ENCODE measurements at regions not wholly inside any gene's neighbourhood (a gene's known extent, or its start where the extent isn't known, plus 50 kb on each side); places are given as distances from the start of the nearest gene placed in this dataset.
"Not testable (repeated sequence)": the region's sequence is repeated elsewhere in the genome, so short reads cannot be mapped to it uniquely, and the experiment has no call there.

DNA sequence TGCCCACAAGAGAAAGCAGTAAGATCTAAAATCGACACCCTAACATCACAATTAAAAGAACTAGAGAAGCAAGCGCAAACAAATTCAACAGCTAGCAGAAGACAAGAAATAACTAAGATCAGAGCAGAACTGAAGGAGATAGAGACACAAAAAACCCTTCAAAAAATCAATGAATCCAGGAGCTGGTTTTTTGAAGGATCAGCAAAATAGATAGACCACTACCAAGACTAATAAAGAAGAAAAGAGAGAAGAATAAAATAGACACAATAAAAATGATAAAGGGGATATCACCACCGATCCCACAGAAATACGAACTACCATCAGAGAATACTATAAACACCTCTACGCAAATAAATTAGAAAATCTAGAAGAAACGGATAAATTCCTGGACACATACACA is 110.0 kb upstream of the PPP1R9A start:
- FAIRE-seq = not testable (repeated sequence)

GRCh38 chr7:94803821-94804220 is 103.6 kb upstream of the PPP1R9A start:
- intact Hi-C loops (cut with micrococcal nuclease; ENCODE audit: unreplicated experiment) = no loop called here

More for the DNA sequence above, 110.0 kb upstream of the PPP1R9A start:
- ATAC-seq; H3K4me2 ChIP-seq (ENCODE audit: low read depth, low read length); POLR2A ChIA-PET; H3K9me3 ChIP-seq (ENCODE audit: low read length); H3K27ac ChIP-seq (ENCODE audit: extremely low read length, insufficient read depth, low read length); H3K4me3 ChIP-seq (replicated peaks in 1 of 3; ENCODE audit: insufficient read depth in 1 of 3, low read depth in 2 of 3, low read length in 3 of 3); H3K4me1 ChIP-seq (ENCODE audit: insufficient read depth, low read length); H4K20me1 ChIP-seq (ENCODE audit: insufficient read depth, low read length); H3K9ac ChIP-seq (ENCODE audit: insufficient read depth, low read depth, low read length); in situ Hi-C loops (cut with HindIII; ENCODE audit: extremely low pct_ligation_motif_present, low pct_unique_long_range_greater_than_20kb); H3K27me3 ChIP-seq (ENCODE audit: control insufficient read depth in 1 of 2, insufficient read depth in 2 of 2, low read length in 2 of 2); DNase-seq (ENCODE audit: low spot score); BruUV-seq (replicated peaks); CTCF ChIA-PET (ENCODE audit: low intra/inter-chr PET ratio, low total read pairs); intact Hi-C loops (cut with micrococcal nuclease; ENCODE audit: unreplicated experiment); H3K36me3 ChIP-seq (replicated peaks in 1 of 2; ENCODE audit: control insufficient read depth in 1 of 2, insufficient read depth in 2 of 2, low read length in 2 of 2); H2AFZ ChIP-seq (ENCODE audit: low read length); H3K79me2 ChIP-seq (ENCODE audit: insufficient read depth, low read length): not testable (repeated sequence)
- 44% methylated on average over 6 of the region's 6 CpGs for WGBS (ENCODE audit: low lambda C conversion rate)

GRCh38 chr7:94808673-94809072 is 98.7 kb upstream of the PPP1R9A start:
- CTCF ChIA-PET (ENCODE audit: low intra/inter-chr PET ratio, low total read pairs); ATAC-seq; H3K4me3 ChIP-seq (replicated peaks in 1 of 3; ENCODE audit: insufficient read depth in 1 of 3, low read depth in 2 of 3, low read length in 3 of 3); H3K4me2 ChIP-seq (ENCODE audit: low read depth, low read length); H3K9ac ChIP-seq (ENCODE audit: insufficient read depth, low read depth, low read length); FAIRE-seq; BruUV-seq (replicated peaks); H3K36me3 ChIP-seq (replicated peaks in 1 of 2; ENCODE audit: control insufficient read depth in 1 of 2, insufficient read depth in 2 of 2, low read length in 2 of 2); H3K27me3 ChIP-seq (ENCODE audit: control insufficient read depth in 1 of 2, insufficient read depth in 2 of 2, low read length in 2 of 2); H3K79me2 ChIP-seq (ENCODE audit: insufficient read depth, low read length); DNase-seq (ENCODE audit: low spot score); POLR2A ChIA-PET; H3K27ac ChIP-seq (ENCODE audit: extremely low read length, insufficient read depth, low read length); H4K20me1 ChIP-seq (ENCODE audit: insufficient read depth, low read length); H2AFZ ChIP-seq (ENCODE audit: low read length); H3K9me3 ChIP-seq (ENCODE audit: low read length); in situ Hi-C loops (cut with HindIII; ENCODE audit: extremely low pct_ligation_motif_present, low pct_unique_long_range_greater_than_20kb); intact Hi-C loops (cut with micrococcal nuclease; ENCODE audit: unreplicated experiment); H3K4me1 ChIP-seq (ENCODE audit: insufficient read depth, low read length): not testable (repeated sequence)
- WGBS (ENCODE audit: low lambda C conversion rate) = 0% methylated on average over 1 of the region's 1 CpG

More at GRCh38 chr7:94803821-94804220, 103.6 kb upstream of the PPP1R9A start:
- CTCF ChIA-PET (ENCODE audit: low intra/inter-chr PET ratio, low total read pairs) = no interaction called here
- Histone ChIP-seq H3K4me1 (ENCODE audit: insufficient read depth, low read length) (no peaks in the 10 kb centered on the region), H3K79me2 (ENCODE audit: insufficient read depth, low read length) (no peaks in the 10 kb centered on the region), H4K20me1 (ENCODE audit: insufficient read depth, low read length) (no peaks in the 10 kb centered on the region), H3K27me3 (ENCODE audit: control insufficient read depth in 1 of 2, insufficient read depth in 2 of 2, low read length in 2 of 2) (no peaks in the 10 kb centered on the region), H2AFZ (ENCODE audit: low read length) (no peak overlapping the region), H3K4me3 (replicated peaks in 1 of 3; ENCODE audit: insufficient read depth in 1 of 3, low read depth in 2 of 3, low read length in 3 of 3) (no peak overlapping the region), H3K4me2 (ENCODE audit: low read depth, low read length) (no peak overlapping the region), H3K36me3 (replicated peaks in 1 of 2; ENCODE audit: control insufficient read depth in 1 of 2, insufficient read depth in 2 of 2, low read length in 2 of 2) (no peaks in the 10 kb centered on the region), H3K9ac (ENCODE audit: insufficient read depth, low read depth, low read length) (no peak overlapping the region), H3K9me3 (ENCODE audit: low read length) (no peaks in the 10 kb centered on the region), H3K27ac (ENCODE audit: extremely low read length, insufficient read depth, low read length) (no peak overlapping the region)
- POLR2A ChIA-PET = no interaction called here
- no peak for ATAC-seq
- BruUV-seq (replicated peaks) = no TSS peak
- DNase-seq (ENCODE audit: low spot score) = no peak
- 71% methylated on average over 2 of the region's 2 CpGs for WGBS (ENCODE audit: low lambda C conversion rate)
- TF ChIP-seq NFE2L2 (IDR thresholded peaks at IDR 0.05; ENCODE audit: low read length) (peak; percentile 63), MAFK (conservative IDR thresholded peaks at IDR 0.05 in 1 of 2, IDR thresholded peaks at IDR 0.05 in 1 of 2; ENCODE audit: low read length in 2 of 2) (peak; percentile 71 to 77), MAFF (IDR thresholded peaks at IDR 0.05; ENCODE audit: low read depth, low read length) (peak; percentile 53; the same call in 1 of the 2 replicates), PHF8 (CRISPR knock-in tag; IDR thresholded peaks at IDR 0.05) (no peak)
- FAIRE-seq = no peak
- in situ Hi-C loops (cut with HindIII; ENCODE audit: extremely low pct_ligation_motif_present, low pct_unique_long_range_greater_than_20kb) = no loop called here
